HEK293 (cell line): ENCODE measurements at regions not wholly inside any gene's neighbourhood (a gene's known extent, or its start where the extent isn't known, plus 50 kb on each side); places are given as distances from the start of the nearest gene placed in this dataset.

ENCODE experiments used
- CTCF ChIA-PET: fragments of 350-600 bp; formaldehyde crosslinking; extraction: SDS; loops from one replicate; lab custom pipeline; 2021; ENCODE audit warnings: antibody characterized with exemption; lab: Yijun Ruan, JAX
- POLR2A ChIA-PET: fragments of 300-600 bp; formaldehyde crosslinking; extraction: SDS; loops from one replicate; lab custom pipeline; 2020; ENCODE audit warnings: antibody characterized with exemption, inconsistent platforms; lab: Yijun Ruan, JAX
- H3K27ac ChIP-seq: fragments of 200-500 bp; sonication (Bioruptor generic); 2 replicates; pipeline ENCODE4 v1.5.1; 2014; ENCODE audit warnings: low read depth, low read length, control low read depth, inconsistent platforms; ENCODE audit errors: extremely low read depth
- H3K36me3 ChIP-seq, 2 experiments: fragments of 200-500 bp in 1 of 2; sonication (Bioruptor generic) in 1 of 2; 1 replicate in 1 of 2; 2 replicates in 1 of 2; pipeline ENCODE4 v1.5.1; 2014 to 2017; ENCODE audit warnings: inconsistent platforms in 2 of 2, low read length in 2 of 2; ENCODE audit not compliant: control insufficient read depth in 2 of 2, insufficient read depth in 1 of 2
- H3K4me1 ChIP-seq: fragments of 200-500 bp; sonication (Bioruptor generic); 2 replicates; pipeline ENCODE4 v1.5.1; 2014; ENCODE audit warnings: mild to moderate bottlenecking, low read length, inconsistent platforms; ENCODE audit not compliant: control insufficient read depth, insufficient read depth
- H3K4me3 ChIP-seq: 2 replicates; pipeline ENCODE4 v1.5.1; 2011; ENCODE audit warnings: low read depth, mild to moderate bottlenecking, control low read depth, low read length, moderate library complexity
- H3K9me3 ChIP-seq: fragments of 200-500 bp; sonication (Bioruptor generic); 2 replicates; pipeline ENCODE4 v1.5.1; 2014; ENCODE audit warnings: low read depth, low read length, inconsistent platforms; ENCODE audit not compliant: control insufficient read depth, insufficient read depth
- MEIS1 ChIP-seq: sonication (generic); formaldehyde crosslinking; IDR thresholded peaks from 2 replicates; pipeline ENCODE4 v1.8.1; 2022; ENCODE audit warnings: missing genetic modification reagents, mild to moderate bottlenecking, borderline replicate concordance
- PBX3 ChIP-seq: sonication (generic); formaldehyde crosslinking; IDR thresholded peaks from 2 replicates; pipeline ENCODE4 v1.8.1; 2022; ENCODE audit warnings: mild to moderate bottlenecking, moderate library complexity, missing genetic modification reagents
- PRDM6 ChIP-seq: fragments of 450-650 bp; formaldehyde crosslinking; IDR thresholded peaks from 2 replicates; pipeline ENCODE4 v1.5.1; 2017; ENCODE audit warnings: missing biosample characterization, missing genetic modification characterization
- SALL2 ChIP-seq: fragments of 450-650 bp; formaldehyde crosslinking; IDR thresholded peaks from 2 replicates; pipeline ENCODE4 v1.5.0; 2017; ENCODE audit warnings: missing biosample characterization, mild to moderate bottlenecking, missing genetic modification characterization, borderline replicate concordance
- ZNF114 ChIP-seq: fragments of 450-650 bp; formaldehyde crosslinking; IDR thresholded peaks from 2 replicates; pipeline ENCODE4 v1.5.0; 2017; ENCODE audit warnings: missing biosample characterization, missing genetic modification characterization
- ZNF292 ChIP-seq: fragments of 450-650 bp; formaldehyde crosslinking; IDR thresholded peaks from 2 replicates; pipeline ENCODE4 v1.5.1; 2016; ENCODE audit warnings: low read depth, missing biosample characterization, missing genetic modification characterization, borderline replicate concordance
- ZNF311 ChIP-seq: fragments of 450-650 bp; formaldehyde crosslinking; IDR thresholded peaks from 2 replicates; pipeline ENCODE4 v1.5.1; 2017; ENCODE audit warnings: missing biosample characterization, missing genetic modification characterization, borderline replicate concordance
- ZNF335 ChIP-seq: fragments of 450-650 bp; formaldehyde crosslinking; conservative IDR thresholded peaks from 2 replicates; pipeline ENCODE4 v1.5.1; 2016; ENCODE audit warnings: missing biosample characterization, missing genetic modification characterization
- ZNF530 ChIP-seq: fragments of 450-650 bp; formaldehyde crosslinking; IDR thresholded peaks from 2 replicates; pipeline ENCODE4 v1.5.1; 2016; ENCODE audit warnings: low read depth, missing biosample characterization, missing genetic modification characterization
- ZNF585B ChIP-seq: fragments of 450-650 bp; formaldehyde crosslinking; IDR thresholded peaks from 2 replicates; pipeline ENCODE4 v1.5.1; 2016; ENCODE audit warnings: missing biosample characterization, missing genetic modification characterization
- ZNF639 ChIP-seq: fragments of 450-650 bp; formaldehyde crosslinking; IDR thresholded peaks from 2 replicates; pipeline ENCODE4 v1.5.1; 2016; ENCODE audit warnings: missing biosample characterization, missing genetic modification characterization
- ZNF658 ChIP-seq: fragments of 450-650 bp; formaldehyde crosslinking; IDR thresholded peaks from 2 replicates; pipeline ENCODE4; 2016; ENCODE audit warnings: missing biosample characterization, missing genetic modification characterization
- ZNF664 ChIP-seq: fragments of 450-650 bp; formaldehyde crosslinking; IDR thresholded peaks from 2 replicates; pipeline ENCODE4 v1.5.1; 2016; ENCODE audit warnings: missing biosample characterization, missing genetic modification characterization
- ZNF704 ChIP-seq: fragments of 450-650 bp; formaldehyde crosslinking; IDR thresholded peaks from 2 replicates; pipeline ENCODE4 v1.5.1; 2016; ENCODE audit warnings: missing biosample characterization, missing genetic modification characterization
- ZSCAN30 ChIP-seq: fragments of 450-650 bp; IDR thresholded peaks from 2 replicates; pipeline ENCODE4 v1.5.1; 2018; ENCODE audit warnings: missing biosample characterization, mild to moderate bottlenecking, missing genetic modification characterization, moderate library complexity
- TF ChIP-seq, protein P1 (sequence below): fragments of 450-650 bp; formaldehyde crosslinking; IDR thresholded peaks from 2 replicates; pipeline ENCODE4 v1.5.1; 2016; ENCODE audit warnings: missing biosample characterization, missing genetic modification characterization
- TF ChIP-seq, protein P2 (sequence below): fragments of 450-650 bp; formaldehyde crosslinking; IDR thresholded peaks from 2 replicates; pipeline ENCODE4 v1.5.1; 2017; ENCODE audit warnings: missing biosample characterization, missing genetic modification characterization
- TF ChIP-seq, protein P3 (sequence below): fragments of 450-650 bp; formaldehyde crosslinking; IDR thresholded peaks from 2 replicates; pipeline ENCODE4 v1.5.1; 2016; ENCODE audit warnings: missing biosample characterization, missing genetic modification characterization, borderline replicate concordance

GRCh38 chr4:28146191-28146590, 1285.5 kb downstream of the STIM2 start:
- TF ChIP-seq ZNF335 (tag by site-specific recombination) (no peak), ZNF311 (tag by site-specific recombination) (no peak), ZNF664 (tag by site-specific recombination) (no peak), ZSCAN30 (tag by site-specific recombination) (no peak), ZNF292 (no peak), ZNF114 (no peak), ZNF704 (tag by site-specific recombination) (no peak), ZNF585B (no peak), PBX3 (CRISPR knock-in tag) (no peak), PRDM6 (tag by site-specific recombination) (no peak), ZNF639 (no peak), SALL2 (tag by site-specific recombination) (no peak), ZNF658 (tag by site-specific recombination) (no peak), ZNF530 (tag by site-specific recombination) (no peak), MEIS1 (CRISPR knock-in tag) (no peak)
- TF ChIP-seq, protein P1, sequence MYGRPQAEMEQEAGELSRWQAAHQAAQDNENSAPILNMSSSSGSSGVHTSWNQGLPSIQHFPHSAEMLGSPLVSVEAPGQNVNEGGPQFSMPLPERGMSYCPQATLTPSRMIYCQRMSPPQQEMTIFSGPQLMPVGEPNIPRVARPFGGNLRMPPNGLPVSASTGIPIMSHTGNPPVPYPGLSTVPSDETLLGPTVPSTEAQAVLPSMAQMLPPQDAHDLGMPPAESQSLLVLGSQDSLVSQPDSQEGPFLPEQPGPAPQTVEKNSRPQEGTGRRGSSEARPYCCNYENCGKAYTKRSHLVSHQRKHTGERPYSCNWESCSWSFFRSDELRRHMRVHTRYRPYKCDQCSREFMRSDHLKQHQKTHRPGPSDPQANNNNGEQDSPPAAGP (tag by site-specific recombination) = no peak
- TF ChIP-seq, protein P2, sequence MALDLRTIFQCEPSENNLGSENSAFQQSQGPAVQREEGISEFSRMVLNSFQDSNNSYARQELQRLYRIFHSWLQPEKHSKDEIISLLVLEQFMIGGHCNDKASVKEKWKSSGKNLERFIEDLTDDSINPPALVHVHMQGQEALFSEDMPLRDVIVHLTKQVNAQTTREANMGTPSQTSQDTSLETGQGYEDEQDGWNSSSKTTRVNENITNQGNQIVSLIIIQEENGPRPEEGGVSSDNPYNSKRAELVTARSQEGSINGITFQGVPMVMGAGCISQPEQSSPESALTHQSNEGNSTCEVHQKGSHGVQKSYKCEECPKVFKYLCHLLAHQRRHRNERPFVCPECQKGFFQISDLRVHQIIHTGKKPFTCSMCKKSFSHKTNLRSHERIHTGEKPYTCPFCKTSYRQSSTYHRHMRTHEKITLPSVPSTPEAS (tag by site-specific recombination) = no peak
- TF ChIP-seq, protein P3, sequence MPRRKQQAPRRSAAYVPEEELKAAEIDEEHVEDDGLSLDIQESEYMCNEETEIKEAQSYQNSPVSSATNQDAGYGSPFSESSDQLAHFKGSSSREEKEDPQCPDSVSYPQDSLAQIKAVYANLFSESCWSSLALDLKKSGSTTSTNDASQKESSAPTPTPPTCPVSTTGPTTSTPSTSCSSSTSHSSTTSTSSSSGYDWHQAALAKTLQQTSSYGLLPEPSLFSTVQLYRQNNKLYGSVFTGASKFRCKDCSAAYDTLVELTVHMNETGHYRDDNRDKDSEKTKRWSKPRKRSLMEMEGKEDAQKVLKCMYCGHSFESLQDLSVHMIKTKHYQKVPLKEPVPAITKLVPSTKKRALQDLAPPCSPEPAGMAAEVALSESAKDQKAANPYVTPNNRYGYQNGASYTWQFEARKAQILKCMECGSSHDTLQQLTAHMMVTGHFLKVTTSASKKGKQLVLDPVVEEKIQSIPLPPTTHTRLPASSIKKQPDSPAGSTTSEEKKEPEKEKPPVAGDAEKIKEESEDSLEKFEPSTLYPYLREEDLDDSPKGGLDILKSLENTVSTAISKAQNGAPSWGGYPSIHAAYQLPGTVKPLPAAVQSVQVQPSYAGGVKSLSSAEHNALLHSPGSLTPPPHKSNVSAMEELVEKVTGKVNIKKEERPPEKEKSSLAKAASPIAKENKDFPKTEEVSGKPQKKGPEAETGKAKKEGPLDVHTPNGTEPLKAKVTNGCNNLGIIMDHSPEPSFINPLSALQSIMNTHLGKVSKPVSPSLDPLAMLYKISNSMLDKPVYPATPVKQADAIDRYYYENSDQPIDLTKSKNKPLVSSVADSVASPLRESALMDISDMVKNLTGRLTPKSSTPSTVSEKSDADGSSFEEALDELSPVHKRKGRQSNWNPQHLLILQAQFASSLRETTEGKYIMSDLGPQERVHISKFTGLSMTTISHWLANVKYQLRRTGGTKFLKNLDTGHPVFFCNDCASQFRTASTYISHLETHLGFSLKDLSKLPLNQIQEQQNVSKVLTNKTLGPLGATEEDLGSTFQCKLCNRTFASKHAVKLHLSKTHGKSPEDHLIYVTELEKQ (tag by site-specific recombination) = no peak
- Histone ChIP-seq H3K4me1 (no peaks in the 10 kb centered on the region), H3K4me3 (no peak overlapping the region), H3K9me3 (no peaks in the 10 kb centered on the region), H3K27ac (no peak overlapping the region), H3K36me3 (no peaks in the 10 kb centered on the region)
- CTCF ChIA-PET = no interaction called here
- POLR2A ChIA-PET = no interaction called here
